RWPE1 (cell line): ENCODE measurements at regions not wholly inside any gene's neighbourhood (a gene's known extent, or its start where the extent isn't known, plus 50 kb on each side); places are given as distances from the start of the nearest gene placed in this dataset.

ENCODE experiments used
- CTCF ChIA-PET: fragments of 350-600 bp; sonication (Branson Sonifier 250); formaldehyde crosslinking; extraction: SDS; loops from one replicate; lab custom pipeline; 2021; lab: Yijun Ruan, JAX
- POLR2A ChIA-PET: fragments of 400-600 bp; formaldehyde crosslinking; extraction: SDS; loops from one replicate; lab custom pipeline; 2020; ENCODE audit warnings: antibody characterized with exemption; ENCODE audit not compliant: low non-redundant PET; lab: Yijun Ruan, JAX
- DNase-seq: peaks from one replicate; pipeline ENCODE4 v3.0.0; 2012; ENCODE audit warnings: low spot score
- H3K27ac ChIP-seq: fragments of 450-650 bp; 2 replicates; pipeline ENCODE4 v1.5.1; 2017
- TF ChIP-seq, protein P1 (sequence below): fragments of 450-650 bp; conservative IDR thresholded peaks from 2 replicates; pipeline ENCODE4 v1.5.1; 2017; ENCODE audit warnings: low read depth, mild to moderate bottlenecking

DNA sequence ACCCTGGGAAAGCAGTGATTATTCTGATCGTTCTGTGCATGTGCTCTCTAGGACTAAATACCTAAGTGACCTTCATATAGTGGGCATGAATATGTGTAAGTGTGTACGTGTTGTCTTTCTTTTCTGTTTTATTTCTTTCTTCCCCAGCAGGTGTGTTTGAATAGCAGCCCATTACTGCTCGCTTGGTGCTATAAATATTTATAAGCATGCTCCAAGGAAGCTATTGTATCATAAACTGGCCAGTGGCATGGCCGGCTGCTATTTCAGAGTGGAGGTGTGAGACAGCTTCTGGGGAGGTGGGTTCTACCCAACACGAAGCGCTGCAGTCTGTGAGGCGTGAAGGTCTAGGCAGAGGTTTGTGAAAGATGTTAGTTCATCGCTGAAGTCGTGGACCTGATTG is 641.8 kb downstream of the NTRK3 start:
- ChIA-PET POLR2A (no interaction called here), CTCF (no interaction called here)
- TF ChIP-seq, protein P1, sequence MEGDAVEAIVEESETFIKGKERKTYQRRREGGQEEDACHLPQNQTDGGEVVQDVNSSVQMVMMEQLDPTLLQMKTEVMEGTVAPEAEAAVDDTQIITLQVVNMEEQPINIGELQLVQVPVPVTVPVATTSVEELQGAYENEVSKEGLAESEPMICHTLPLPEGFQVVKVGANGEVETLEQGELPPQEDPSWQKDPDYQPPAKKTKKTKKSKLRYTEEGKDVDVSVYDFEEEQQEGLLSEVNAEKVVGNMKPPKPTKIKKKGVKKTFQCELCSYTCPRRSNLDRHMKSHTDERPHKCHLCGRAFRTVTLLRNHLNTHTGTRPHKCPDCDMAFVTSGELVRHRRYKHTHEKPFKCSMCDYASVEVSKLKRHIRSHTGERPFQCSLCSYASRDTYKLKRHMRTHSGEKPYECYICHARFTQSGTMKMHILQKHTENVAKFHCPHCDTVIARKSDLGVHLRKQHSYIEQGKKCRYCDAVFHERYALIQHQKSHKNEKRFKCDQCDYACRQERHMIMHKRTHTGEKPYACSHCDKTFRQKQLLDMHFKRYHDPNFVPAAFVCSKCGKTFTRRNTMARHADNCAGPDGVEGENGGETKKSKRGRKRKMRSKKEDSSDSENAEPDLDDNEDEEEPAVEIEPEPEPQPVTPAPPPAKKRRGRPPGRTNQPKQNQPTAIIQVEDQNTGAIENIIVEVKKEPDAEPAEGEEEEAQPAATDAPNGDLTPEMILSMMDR: no peak
- H3K27ac ChIP-seq: no peak overlapping the region
- no peak for DNase-seq

DNA sequence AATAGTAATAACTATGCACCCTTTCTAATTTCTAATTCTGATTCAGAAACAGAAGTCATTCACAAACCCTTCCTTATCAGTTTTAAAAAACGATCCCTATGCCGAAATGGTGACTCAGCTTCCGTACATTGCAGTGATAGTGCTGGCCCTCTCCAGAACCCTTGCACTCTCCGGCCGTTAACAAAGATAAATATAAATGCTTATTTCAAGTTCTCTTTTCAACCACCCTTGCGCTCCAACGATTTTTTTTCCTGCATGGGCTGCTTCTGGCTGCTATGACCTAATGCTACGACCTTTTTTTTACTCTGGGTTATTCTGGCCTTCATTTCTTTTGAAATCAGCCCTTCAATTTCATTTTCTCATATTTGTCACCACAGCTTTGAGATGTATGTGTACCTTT is 646.2 kb downstream of the NTRK3 start:
- ChIA-PET POLR2A (no interaction called here), CTCF (no interaction called here)
- no peak for DNase-seq
- TF ChIP-seq, protein P1: no peak
- peak overlapping the region; percentile 74 for H3K27ac ChIP-seq

DNA sequence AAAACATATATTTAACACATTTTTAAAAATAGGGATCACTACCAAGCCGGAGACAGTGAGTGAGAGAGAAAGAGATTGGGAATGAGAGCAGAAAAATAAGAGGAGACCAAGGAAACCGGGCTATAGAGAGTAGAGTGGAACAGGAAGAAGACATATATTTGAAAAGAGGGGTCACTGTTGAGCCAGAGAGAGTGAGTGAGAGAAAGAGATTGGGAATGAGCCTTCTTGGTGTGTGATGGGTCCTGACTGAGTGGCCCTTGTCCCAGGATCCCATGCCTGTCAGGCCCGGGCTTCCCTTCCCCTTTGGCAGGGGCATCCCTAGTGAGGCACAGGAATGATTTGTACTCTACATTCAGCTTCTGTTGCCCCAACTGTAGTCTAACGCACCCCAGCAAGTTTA is 646.6 kb downstream of the NTRK3 start:
- TF ChIP-seq, protein P1: no peak
- POLR2A ChIA-PET: no interaction called here
- CTCF ChIA-PET: no interaction called here
- DNase-seq: no peak
- peak overlapping the region; percentile 74 for H3K27ac ChIP-seq

DNA sequence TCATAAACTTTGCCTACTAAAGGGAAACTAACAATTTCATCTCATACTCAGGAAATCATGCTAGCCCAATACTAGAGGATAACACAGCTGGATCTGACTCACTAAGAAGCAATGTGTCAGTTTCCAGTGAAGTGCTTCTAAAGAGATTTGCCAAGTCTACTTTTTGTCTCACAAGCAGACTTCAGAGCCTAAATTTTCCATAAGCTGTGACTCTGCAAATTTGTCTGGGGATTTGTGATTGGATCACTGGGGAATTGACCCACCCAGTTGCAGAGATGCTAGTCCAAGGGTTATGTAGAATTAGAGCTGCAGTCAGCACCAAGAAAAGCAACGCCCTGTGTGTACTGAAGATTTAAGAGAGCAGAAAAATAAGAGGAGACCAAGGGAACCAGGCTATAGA is 647.1 kb downstream of the NTRK3 start:
- ChIA-PET CTCF (no interaction called here), POLR2A (no interaction called here)
- TF ChIP-seq, protein P1: no peak
- DNase-seq: peak; percentile 67
- H3K27ac ChIP-seq: peak overlapping the region; percentile 74

DNA sequence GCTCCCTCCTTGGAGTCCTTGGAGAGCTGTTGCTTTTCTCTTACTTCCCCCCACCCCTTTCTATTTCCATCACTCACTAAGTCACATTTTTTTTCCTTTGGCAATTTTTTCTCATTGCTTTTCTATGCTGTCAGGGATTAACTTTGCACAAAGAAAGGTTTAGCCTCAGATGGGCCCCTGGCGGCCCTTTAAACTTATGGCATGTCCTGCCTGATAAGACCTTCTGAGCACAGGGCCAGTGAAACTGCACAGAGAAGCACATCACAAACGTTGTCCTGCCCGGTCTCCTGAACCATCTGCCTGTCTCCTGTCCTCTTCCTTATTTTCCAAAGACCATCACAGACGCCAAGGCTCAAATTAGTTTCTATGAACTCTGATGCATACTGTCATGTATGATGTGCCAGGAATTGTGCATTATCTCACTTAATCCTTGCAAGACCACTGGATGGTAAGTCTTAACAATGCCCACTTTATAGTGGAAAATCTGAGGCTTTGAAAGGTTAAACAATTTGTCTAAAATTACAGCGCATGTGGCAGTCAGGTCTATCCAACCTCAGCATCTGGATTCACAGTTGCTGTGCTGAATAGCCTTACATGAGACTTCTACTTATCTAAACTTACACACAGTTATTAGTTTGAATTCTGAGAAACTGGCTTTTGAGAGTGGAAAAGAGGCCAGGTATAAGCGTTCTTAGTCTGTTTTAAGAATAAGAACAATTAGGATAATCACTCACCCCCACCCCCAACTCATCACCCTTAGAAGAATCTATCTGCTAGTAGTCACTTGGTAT is 648.1 kb downstream of the NTRK3 start:
- no peak overlapping the region for H3K27ac ChIP-seq
- TF ChIP-seq, protein P1: no peak
- ChIA-PET POLR2A (no interaction called here), CTCF (interaction anchor here (0.7 kb wide), 1 partner anchor 743 kb away, joined by 3 read pairs; no protein-coding TSS in a partner anchor)
- no peak for DNase-seq

DNA sequence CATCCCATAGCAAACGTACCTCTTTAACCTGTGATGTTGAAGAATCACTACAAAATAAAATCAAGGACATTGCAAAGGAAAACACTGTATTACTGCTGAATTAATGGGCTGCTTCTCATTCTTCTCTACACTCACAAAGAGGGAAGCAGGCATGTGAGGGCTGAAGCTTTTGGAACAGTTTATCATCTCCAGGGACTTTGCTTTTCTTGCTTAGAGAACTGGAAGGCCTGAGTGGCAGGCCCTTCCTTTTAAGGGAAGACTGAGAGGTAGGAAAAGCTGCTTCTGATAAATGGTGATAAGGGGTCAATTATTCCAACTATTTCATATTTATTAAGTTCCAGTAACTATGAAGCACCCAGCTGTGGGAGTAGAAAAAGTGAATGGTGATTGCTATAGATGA is 649.6 kb downstream of the NTRK3 start:
- DNase-seq: no peak
- POLR2A ChIA-PET: no interaction called here
- TF ChIP-seq, protein P1: no peak
- CTCF ChIA-PET: no interaction called here
- H3K27ac ChIP-seq: no peak overlapping the region
